OCI-LY7 (cell line): ENCODE measurements at regions not wholly inside any gene's neighbourhood (a gene's known extent, or its start where the extent isn't known, plus 50 kb on each side); places are given as distances from the start of the nearest gene placed in this dataset.

ENCODE experiments used
- BruUV-seq: library from RNA; stranded (reverse); fragments of 400-500 nt; replicated peaks from 2 replicates; lab custom pipeline; 2021; lab: Mats Ljungman, UMichigan
- CTCF ChIA-PET: fragments of 300-600 bp; sonication (Branson Sonifier 250); formaldehyde crosslinking; loops from one replicate; lab custom pipeline; 2022; ENCODE audit warnings: antibody characterized with exemption; ENCODE audit not compliant: unreplicated experiment; lab: Charles Lee
- POLR2A ChIA-PET: fragments of 300-600 bp; sonication (Branson Sonifier 250); formaldehyde crosslinking; loops from one replicate; lab custom pipeline; 2022; ENCODE audit warnings: antibody characterized with exemption; lab: Charles Lee
- DNase-seq: peaks from one replicate; pipeline ENCODE4 v3.0.0-alpha.2; 2015; ENCODE audit warnings: low spot score
- H2AFZ ChIP-seq: fragments of 200-600 bp; sonication (generic), shearing (Covaris generic); 2 replicates; pipeline ENCODE4 v1.6.1; 2014; ENCODE audit warnings: mild to moderate bottlenecking, antibody characterized with exemption, low read length, moderate library complexity
- H3K27ac ChIP-seq: fragments of 200-600 bp; sonication (generic); 2 replicates; pipeline ENCODE4 v1.5.1; 2014; ENCODE audit warnings: mixed run types, low read depth, mild to moderate bottlenecking, moderate library complexity, low read length, inconsistent platforms; ENCODE audit not compliant: poor library complexity, severe bottlenecking
- H3K36me3 ChIP-seq: fragments of 200-600 bp; sonication (generic); 2 replicates; pipeline ENCODE4 v1.6.1; 2014; ENCODE audit warnings: mild to moderate bottlenecking, antibody characterized with exemption, low read length, moderate library complexity, mixed read lengths; ENCODE audit not compliant: insufficient read depth
- H3K4me1 ChIP-seq: fragments of 200-600 bp; sonication (generic); 2 replicates; pipeline ENCODE4 v1.5.1; 2014; ENCODE audit warnings: mild to moderate bottlenecking, low read length; ENCODE audit not compliant: insufficient read depth, poor library complexity, severe bottlenecking
- H3K4me2 ChIP-seq: fragments of 200-600 bp; sonication (generic); 2 replicates; pipeline ENCODE4 v1.6.1; 2014; ENCODE audit warnings: mild to moderate bottlenecking, low read length
- H3K4me3 ChIP-seq: fragments of 200-600 bp; sonication (generic); 2 replicates; pipeline ENCODE4 v1.5.1; 2014; ENCODE audit warnings: mild to moderate bottlenecking, low read depth, low read length; ENCODE audit not compliant: poor library complexity, severe bottlenecking
- H3K79me2 ChIP-seq: fragments of 200-600 bp; sonication (generic); 2 replicates; pipeline ENCODE4 v1.6.1; 2016; ENCODE audit warnings: low read depth, mild to moderate bottlenecking, low read length, moderate library complexity, mixed read lengths; ENCODE audit not compliant: insufficient read depth
- H3K9me2 ChIP-seq: fragments of 200-600 bp; sonication (generic); 2 replicates; pipeline ENCODE4 v1.6.1; 2016; ENCODE audit warnings: mild to moderate bottlenecking, low read length, mixed read lengths; ENCODE audit not compliant: insufficient read depth
- H3K9me3 ChIP-seq: fragments of 200-600 bp; sonication (generic); 2 replicates; pipeline ENCODE4 v1.6.1; 2014; ENCODE audit warnings: mild to moderate bottlenecking, mixed run types, low read length, mixed read lengths
- H4K20me1 ChIP-seq: fragments of 200-600 bp; sonication (generic); 2 replicates; pipeline ENCODE4 v1.6.1; 2014; ENCODE audit warnings: mild to moderate bottlenecking, antibody characterized with exemption, low read length, moderate library complexity, mixed read lengths; ENCODE audit not compliant: insufficient read depth
- EZH2phosphoT487 ChIP-seq: fragments of 200-600 bp; sonication (generic); IDR thresholded peaks from 2 replicates; pipeline ENCODE4 v1.6.1; 2018; ENCODE audit warnings: low read depth, borderline replicate concordance, mild to moderate bottlenecking, mixed run types, antibody characterized with exemption, low read length, moderate library complexity, mixed read lengths
- intact Hi-C: fragments of 100-400 bp; cut with micrococcal nuclease; formaldehyde crosslinking; loops from one replicate; pipeline ENCODE4 v1.10.0; 2022; ENCODE audit not compliant: unreplicated experiment
- TF ChIP-seq, protein P1 (sequence below): fragments of 200-600 bp; sonication (generic); conservative IDR thresholded peaks from 2 replicates; pipeline ENCODE4 v1.5.1; 2014; ENCODE audit warnings: mild to moderate bottlenecking, antibody characterized with exemption, low read length, moderate library complexity, mixed read lengths

DNA sequence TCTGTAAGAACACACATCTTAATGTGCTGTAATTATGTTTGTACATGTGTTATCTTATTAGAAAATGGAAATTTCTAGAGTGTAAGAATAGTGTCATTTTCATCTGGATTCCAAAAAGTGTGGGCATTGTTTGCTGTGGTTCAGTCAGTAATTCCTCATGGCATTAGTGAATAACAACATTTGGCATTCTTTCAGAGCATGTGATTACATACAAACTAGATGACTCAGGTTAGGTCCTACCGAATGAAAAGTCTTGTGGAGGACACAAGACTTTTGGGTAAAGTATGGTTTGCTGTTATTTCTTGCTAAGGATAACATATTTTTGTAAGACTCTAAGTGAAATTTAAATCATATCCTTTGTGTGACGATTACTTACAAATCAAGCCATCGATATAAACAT is 593.1 kb upstream of the NRXN1 start:
- Histone ChIP-seq H3K9me3 (no peaks in the 10 kb centered on the region), H3K9me2 (no peaks in the 10 kb centered on the region), H3K4me3 (no peak overlapping the region), H3K4me1 (no peaks in the 10 kb centered on the region), H3K79me2 (no peaks in the 10 kb centered on the region), H2AFZ (no peak overlapping the region), H3K36me3 (no peaks in the 10 kb centered on the region), H3K27ac (no peak overlapping the region), H3K4me2 (no peak overlapping the region), H4K20me1 (no peaks in the 10 kb centered on the region)
- ChIA-PET POLR2A (interaction anchor here (0.6 kb wide), 2 partner anchors 49 to 1078 kb away, joined by 3 to 4 read pairs; no protein-coding TSS in a partner anchor), CTCF (no interaction called here)
- BruUV-seq = no TSS peak
- TF ChIP-seq, protein P1, sequence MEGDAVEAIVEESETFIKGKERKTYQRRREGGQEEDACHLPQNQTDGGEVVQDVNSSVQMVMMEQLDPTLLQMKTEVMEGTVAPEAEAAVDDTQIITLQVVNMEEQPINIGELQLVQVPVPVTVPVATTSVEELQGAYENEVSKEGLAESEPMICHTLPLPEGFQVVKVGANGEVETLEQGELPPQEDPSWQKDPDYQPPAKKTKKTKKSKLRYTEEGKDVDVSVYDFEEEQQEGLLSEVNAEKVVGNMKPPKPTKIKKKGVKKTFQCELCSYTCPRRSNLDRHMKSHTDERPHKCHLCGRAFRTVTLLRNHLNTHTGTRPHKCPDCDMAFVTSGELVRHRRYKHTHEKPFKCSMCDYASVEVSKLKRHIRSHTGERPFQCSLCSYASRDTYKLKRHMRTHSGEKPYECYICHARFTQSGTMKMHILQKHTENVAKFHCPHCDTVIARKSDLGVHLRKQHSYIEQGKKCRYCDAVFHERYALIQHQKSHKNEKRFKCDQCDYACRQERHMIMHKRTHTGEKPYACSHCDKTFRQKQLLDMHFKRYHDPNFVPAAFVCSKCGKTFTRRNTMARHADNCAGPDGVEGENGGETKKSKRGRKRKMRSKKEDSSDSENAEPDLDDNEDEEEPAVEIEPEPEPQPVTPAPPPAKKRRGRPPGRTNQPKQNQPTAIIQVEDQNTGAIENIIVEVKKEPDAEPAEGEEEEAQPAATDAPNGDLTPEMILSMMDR = no peak
- TF ChIP-seq EZH2phosphoT487 = no peak
- intact Hi-C loops = no loop called here
- no peak for DNase-seq

- Histone ChIP-seq H3K4me2 (no peak overlapping the region), H3K27ac (no peak overlapping the region), H2AFZ (no peak overlapping the region), H3K9me2 (no peaks in the 10 kb centered on the region), H4K20me1 (no peaks in the 10 kb centered on the region), H3K79me2 (no peaks in the 10 kb centered on the region), H3K9me3 (no peaks in the 10 kb centered on the region), H3K4me1 (no peaks in the 10 kb centered on the region), H3K4me3 (no peak overlapping the region), H3K36me3 (no peaks in the 10 kb centered on the region)
- TF ChIP-seq, protein P1 = no peak
- ChIA-PET POLR2A (no interaction called here), CTCF (no interaction called here)
- DNase-seq = no peak
- no TSS peak for BruUV-seq
- intact Hi-C loops = no loop called here
Measured at GRCh38 chr2:51620796-51621195, 588.9 kb upstream of the NRXN1 start.

DNA sequence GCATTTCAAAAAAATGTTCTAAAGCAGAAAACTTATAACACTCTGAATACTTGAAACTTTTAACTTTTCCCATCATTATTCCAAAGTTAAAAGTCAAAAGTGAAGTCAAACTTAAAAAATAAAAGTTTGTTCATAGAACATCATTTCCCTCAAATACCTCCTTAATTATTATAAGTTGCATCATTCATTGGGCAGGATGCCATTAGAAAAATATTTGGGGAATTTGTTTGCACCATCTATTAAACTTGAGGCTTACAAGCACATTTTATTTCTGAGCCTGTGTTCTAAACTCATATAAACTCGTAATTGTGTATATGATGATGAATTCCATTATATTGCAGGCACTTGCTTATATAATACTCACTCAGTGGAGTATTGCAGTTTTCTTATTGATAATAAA is 588.0 kb upstream of the NRXN1 start:
- no peak for DNase-seq
- Histone ChIP-seq H3K4me3 (no peak overlapping the region), H3K79me2 (no peaks in the 10 kb centered on the region), H3K36me3 (no peaks in the 10 kb centered on the region), H3K27ac (no peak overlapping the region), H4K20me1 (no peaks in the 10 kb centered on the region), H3K4me2 (no peak overlapping the region), H2AFZ (no peak overlapping the region), H3K4me1 (no peaks in the 10 kb centered on the region), H3K9me2 (no peaks in the 10 kb centered on the region), H3K9me3 (0 out of 2 replicates have a peak, but pooled peaks cover 6% of the 10 kb centered on the region)
- ChIA-PET CTCF (no interaction called here), POLR2A (interaction anchor here (0.6 to 1.3 kb wide), 2 partner anchors 32 to 1085 kb away, joined by 3 to 4 read pairs; no protein-coding TSS in a partner anchor)
- BruUV-seq = no TSS peak
- no peak for TF ChIP-seq EZH2phosphoT487
- TF ChIP-seq, protein P1 = no peak
- intact Hi-C loops = no loop called here
